ENCODE measurements at regions not wholly inside any gene's neighbourhood (a gene's known extent, or its start where the extent isn't known, plus 50 kb on each side); places are given as distances from the start of the nearest gene placed in this dataset.

- Histone ChIP-seq H3K9me3 (ENCODE audit: insufficient read depth, low read length) (no peaks in the 10 kb centered on the region), H3K9ac (ENCODE audit: insufficient read length, low read depth) (peak overlapping the region; percentile 53), H3K36me3 (ENCODE audit: insufficient read depth, insufficient read length, low read length) (no peaks in the 10 kb centered on the region), H3K27me3 (ENCODE audit: insufficient read depth, insufficient read length) (no peaks in the 10 kb centered on the region), H3K4me3 (ENCODE audit: insufficient read length, low read depth) (no peak overlapping the region), H3K4me1 (ENCODE audit: insufficient read depth, insufficient read length) (peaks cover 13% of the 10 kb centered on the region)
- no peak for DNase-seq (ENCODE audit: low read depth, low spot score)
- TF ChIP-seq ZNF274 (IDR thresholded peaks at IDR 0.05; ENCODE audit: low read depth, low read length) (no peak), YY1 (IDR thresholded peaks at IDR 0.05; ENCODE audit: insufficient read depth, insufficient read length) (no peak), SUZ12 (IDR thresholded peaks at IDR 0.05; ENCODE audit: extremely low read depth, insufficient read depth, insufficient read length) (no peak)
These were observed 56.8 kb upstream of the OLFM1 start for GRCh38 chr9:135030566-135031226.

DNA sequence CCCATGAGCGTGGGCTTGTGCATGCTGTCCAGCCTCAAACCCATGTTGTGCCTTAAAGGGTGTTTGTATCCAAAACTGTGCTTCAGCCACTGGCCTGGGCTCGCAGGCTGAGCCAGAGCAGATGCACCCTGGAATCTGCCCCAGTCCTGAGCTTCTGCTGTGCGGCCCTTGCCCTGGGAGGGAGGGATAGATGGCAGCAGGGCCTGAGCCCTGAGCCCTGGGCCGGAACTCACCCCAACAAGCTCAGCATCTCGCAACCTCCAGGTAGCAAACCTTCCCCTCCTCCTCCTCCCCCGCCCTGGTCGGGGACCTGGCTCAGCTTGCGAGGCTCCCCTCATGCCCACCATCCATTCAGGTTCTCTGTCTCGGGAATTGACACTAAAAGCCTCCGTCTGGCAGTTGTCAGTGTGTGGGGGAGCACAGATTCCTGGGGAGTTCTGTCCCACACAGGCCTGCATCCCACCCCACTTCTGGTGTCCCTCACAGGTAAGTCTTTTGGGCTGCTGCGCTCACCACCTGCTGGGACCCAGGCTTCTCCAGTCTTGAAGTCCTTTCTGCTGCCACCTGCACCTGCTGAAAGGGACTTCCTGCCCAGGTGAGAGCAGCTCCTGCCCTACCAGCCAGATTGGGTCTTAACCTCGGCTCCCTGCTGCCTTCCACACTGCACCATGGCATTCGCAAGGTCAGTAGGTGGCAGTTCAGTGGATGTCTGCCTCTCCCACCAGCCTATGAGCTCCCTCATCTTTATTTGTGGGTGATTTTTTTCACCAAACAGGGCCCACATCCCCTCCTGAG, 55.2 kb upstream of the OLFM1 start:
- TF ChIP-seq ZNF274 (IDR thresholded peaks at IDR 0.05; ENCODE audit: low read depth, low read length) (no peak), SUZ12 (IDR thresholded peaks at IDR 0.05; ENCODE audit: extremely low read depth, insufficient read depth, insufficient read length) (no peak), YY1 (IDR thresholded peaks at IDR 0.05; ENCODE audit: insufficient read depth, insufficient read length) (no peak)
- no peak for DNase-seq (ENCODE audit: low read depth, low spot score)
- no peak overlapping the region for H3K4me3 ChIP-seq (ENCODE audit: insufficient read length, low read depth)
- H3K9ac ChIP-seq (ENCODE audit: insufficient read length, low read depth): no peak overlapping the region
- no peaks in the 10 kb centered on the region for H3K36me3 ChIP-seq (ENCODE audit: insufficient read depth, insufficient read length, low read length)
- H3K4me1 ChIP-seq (ENCODE audit: insufficient read depth, insufficient read length): peaks cover 13% of the 10 kb centered on the region
- H3K27me3 ChIP-seq (ENCODE audit: insufficient read depth, insufficient read length): no peaks in the 10 kb centered on the region
- no peaks in the 10 kb centered on the region for H3K9me3 ChIP-seq (ENCODE audit: insufficient read depth, low read length)

DNA sequence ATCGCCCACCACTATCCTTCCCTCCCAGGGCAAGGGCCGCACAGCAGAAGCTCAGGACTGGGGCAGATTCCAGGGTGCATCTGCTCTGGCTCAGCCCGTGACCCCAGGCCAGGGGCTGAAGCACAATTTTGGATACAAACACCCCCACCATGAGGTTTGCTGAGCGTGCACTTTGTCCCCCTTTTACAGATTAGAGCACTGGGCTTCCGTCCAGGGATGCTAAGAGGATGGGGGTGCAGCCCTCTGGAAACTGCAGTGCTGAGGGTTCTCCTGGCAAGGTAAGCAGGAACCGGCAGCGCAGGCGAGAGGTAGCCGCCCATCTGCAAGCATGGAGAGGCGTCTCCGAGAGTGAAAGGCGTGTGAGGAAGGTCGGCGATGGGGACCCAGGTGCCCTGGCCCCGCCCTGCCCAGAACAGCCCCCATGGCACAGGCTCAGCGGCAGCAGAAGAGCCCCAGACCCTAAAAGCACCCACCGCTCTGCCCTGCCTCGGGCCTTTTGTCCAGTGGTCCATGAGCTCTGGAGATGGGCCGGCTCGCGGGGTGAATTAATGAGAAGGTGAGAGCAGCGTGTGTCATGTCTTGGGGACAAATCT, 54.5 kb upstream of the OLFM1 start:
- TF ChIP-seq SUZ12 (IDR thresholded peaks at IDR 0.05; ENCODE audit: extremely low read depth, insufficient read depth, insufficient read length) (no peak), ZNF274 (IDR thresholded peaks at IDR 0.05; ENCODE audit: low read depth, low read length) (no peak), YY1 (IDR thresholded peaks at IDR 0.05; ENCODE audit: insufficient read depth, insufficient read length) (no peak)
- no peak for DNase-seq (ENCODE audit: low read depth, low spot score)
- Histone ChIP-seq H3K4me3 (ENCODE audit: insufficient read length, low read depth) (no peak overlapping the region), H3K9ac (ENCODE audit: insufficient read length, low read depth) (no peak overlapping the region), H3K9me3 (ENCODE audit: insufficient read depth, low read length) (no peaks in the 10 kb centered on the region), H3K4me1 (ENCODE audit: insufficient read depth, insufficient read length) (peaks cover 13% of the 10 kb centered on the region), H3K36me3 (ENCODE audit: insufficient read depth, insufficient read length, low read length) (no peaks in the 10 kb centered on the region), H3K27me3 (ENCODE audit: insufficient read depth, insufficient read length) (no peaks in the 10 kb centered on the region)

DNA sequence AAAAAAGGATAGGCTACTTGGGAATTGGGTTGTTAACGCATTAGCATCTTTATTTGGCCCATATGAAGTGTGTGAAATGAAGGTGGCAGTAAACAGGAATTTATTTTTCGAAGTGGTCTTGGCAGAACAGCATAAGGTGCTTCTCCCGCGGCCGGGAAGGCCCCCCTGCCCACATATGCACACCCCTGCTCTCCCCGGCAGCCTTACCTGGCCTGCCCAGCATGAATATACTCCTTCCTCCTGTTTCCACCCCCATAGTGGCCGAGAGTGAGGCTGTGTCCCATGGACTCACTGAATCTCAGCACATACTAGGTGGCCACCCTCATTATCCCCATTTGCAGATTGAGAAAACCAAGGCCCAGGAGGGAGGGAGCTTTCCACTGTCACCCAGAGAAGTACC, 54.0 kb upstream of the OLFM1 start:
- H3K27me3 ChIP-seq (ENCODE audit: insufficient read depth, insufficient read length): no peaks in the 10 kb centered on the region
- no peak for DNase-seq (ENCODE audit: low read depth, low spot score)
- TF ChIP-seq SUZ12 (IDR thresholded peaks at IDR 0.05; ENCODE audit: extremely low read depth, insufficient read depth, insufficient read length) (no peak), YY1 (IDR thresholded peaks at IDR 0.05; ENCODE audit: insufficient read depth, insufficient read length) (no peak), ZNF274 (IDR thresholded peaks at IDR 0.05; ENCODE audit: low read depth, low read length) (no peak)

DNA sequence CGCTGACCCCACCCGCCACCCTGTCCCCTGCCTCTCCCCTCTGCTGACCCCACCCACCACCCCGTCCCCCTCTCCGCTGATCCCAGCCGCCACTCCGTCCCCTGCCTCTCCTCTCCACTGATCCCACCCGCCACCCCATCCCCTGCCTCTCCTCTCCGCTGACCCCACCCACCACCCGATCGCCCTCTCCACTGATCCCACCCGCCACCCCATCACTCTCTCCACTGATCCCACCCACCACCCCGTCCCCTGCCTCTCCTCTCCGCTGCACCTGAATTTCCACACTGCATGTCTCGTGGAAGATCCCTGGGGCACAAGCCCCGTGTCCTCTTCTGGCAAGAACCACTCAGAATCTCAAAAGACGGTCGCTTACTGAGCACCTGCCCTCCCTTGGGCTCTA, 53.4 kb upstream of the OLFM1 start:
- TF ChIP-seq ZNF274 (IDR thresholded peaks at IDR 0.05; ENCODE audit: low read depth, low read length) (no peak), SUZ12 (IDR thresholded peaks at IDR 0.05; ENCODE audit: extremely low read depth, insufficient read depth, insufficient read length) (no peak), YY1 (IDR thresholded peaks at IDR 0.05; ENCODE audit: insufficient read depth, insufficient read length) (no peak)
- DNase-seq (ENCODE audit: low read depth, low spot score): no peak
- Histone ChIP-seq H3K27me3 (ENCODE audit: insufficient read depth, insufficient read length) (no peaks in the 10 kb centered on the region), H3K9me3 (ENCODE audit: insufficient read depth, low read length) (no peaks in the 10 kb centered on the region), H3K4me1 (ENCODE audit: insufficient read depth, insufficient read length) (peaks cover 13% of the 10 kb centered on the region), H3K9ac (ENCODE audit: insufficient read length, low read depth) (no peak overlapping the region), H3K36me3 (ENCODE audit: insufficient read depth, insufficient read length, low read length) (no peaks in the 10 kb centered on the region), H3K4me3 (ENCODE audit: insufficient read length, low read depth) (no peak overlapping the region)

More for the DNA sequence above, 54.0 kb upstream of the OLFM1 start:
- Histone ChIP-seq H3K9me3 (ENCODE audit: insufficient read depth, low read length) (no peaks in the 10 kb centered on the region), H3K9ac (ENCODE audit: insufficient read length, low read depth) (no peak overlapping the region), H3K4me3 (ENCODE audit: insufficient read length, low read depth) (no peak overlapping the region), H3K4me1 (ENCODE audit: insufficient read depth, insufficient read length) (peaks cover 13% of the 10 kb centered on the region), H3K36me3 (ENCODE audit: insufficient read depth, insufficient read length, low read length) (no peaks in the 10 kb centered on the region)

DNA sequence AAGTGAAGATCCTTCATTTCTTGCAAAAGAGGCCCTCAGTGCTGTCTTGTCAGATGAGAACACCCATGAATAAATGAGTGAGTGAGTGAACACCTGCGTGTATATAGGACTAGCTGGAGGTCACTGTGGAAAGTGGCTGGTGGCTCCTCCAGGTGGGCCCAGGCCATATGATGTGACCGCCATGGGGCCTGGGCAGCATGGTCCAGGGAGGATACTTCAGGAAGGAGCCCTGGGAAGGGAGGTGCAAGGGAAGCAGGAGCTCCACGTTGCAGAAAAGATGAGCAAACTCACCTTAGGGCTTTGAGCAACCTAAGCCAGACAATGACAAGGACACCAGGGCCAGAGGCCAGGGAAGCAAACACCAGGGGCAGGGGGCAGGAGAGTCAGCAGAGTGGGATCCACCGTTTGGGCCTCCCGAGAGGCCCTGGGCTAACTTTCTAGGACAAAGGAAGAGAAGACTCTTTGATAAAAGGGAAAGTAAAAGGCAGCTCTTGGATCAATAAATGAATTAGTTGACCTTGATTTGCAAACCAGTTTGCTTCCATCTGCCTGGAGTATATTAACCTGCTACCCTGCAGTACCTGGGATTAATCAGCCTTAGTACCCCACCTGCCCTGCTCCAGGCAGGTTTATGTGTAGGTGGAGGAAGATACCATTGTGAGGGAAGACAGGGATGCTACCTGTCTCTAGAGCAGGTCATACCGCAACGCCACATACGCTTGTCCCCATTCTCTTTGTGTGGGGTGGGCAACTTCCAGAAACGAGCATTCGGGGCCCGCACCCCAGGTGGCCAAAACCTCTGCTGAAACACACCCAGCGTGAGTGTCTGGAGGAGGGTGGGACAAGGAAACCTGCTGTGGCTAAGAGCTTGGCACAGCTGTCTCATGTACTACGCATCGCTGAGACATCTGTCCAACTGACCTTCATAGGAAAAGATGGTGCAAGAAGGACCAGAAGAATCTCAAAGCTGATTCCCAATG, 51.4 kb upstream of the OLFM1 start:
- no peaks in the 10 kb centered on the region for H3K36me3 ChIP-seq (ENCODE audit: insufficient read depth, insufficient read length, low read length)
- H3K9ac ChIP-seq (ENCODE audit: insufficient read length, low read depth): no peak overlapping the region
- no peak for DNase-seq (ENCODE audit: low read depth, low spot score)
- H3K4me1 ChIP-seq (ENCODE audit: insufficient read depth, insufficient read length): peaks cover 2% of the 10 kb centered on the region
- no peak overlapping the region for H3K4me3 ChIP-seq (ENCODE audit: insufficient read length, low read depth)
- H3K9me3 ChIP-seq (ENCODE audit: insufficient read depth, low read length): no peaks in the 10 kb centered on the region
- no peaks in the 10 kb centered on the region for H3K27me3 ChIP-seq (ENCODE audit: insufficient read depth, insufficient read length)
- no peak for TF ChIP-seq ZNF274 (IDR thresholded peaks at IDR 0.05; ENCODE audit: low read depth, low read length)

Measured in NT2/D1 (cell line).